ENCODE measurements at regions not wholly inside any gene's neighbourhood (a gene's known extent, or its start where the extent isn't known, plus 50 kb on each side); places are given as distances from the start of the nearest gene placed in this dataset.
"Not testable (repeated sequence)": the region's sequence is repeated elsewhere in the genome, so short reads cannot be mapped to it uniquely, and the experiment has no call there.

- not testable (repeated sequence) for TF ChIP-seq POLR2A (IDR thresholded peaks at IDR 0.05; ENCODE audit: low read depth, low read length); POLR2AphosphoS5 (IDR thresholded peaks at IDR 0.05; ENCODE audit: low read depth, low read length); TAF1 (IDR thresholded peaks at IDR 0.05; ENCODE audit: low read depth, low read length); PAX5 (IDR thresholded peaks at IDR 0.05; ENCODE audit: insufficient read depth, low read length, severe bottlenecking); SPI1 (IDR thresholded peaks at IDR 0.05; ENCODE audit: low read depth, low read length)
Observed at GRCh38 chr10:47670857-47671256, 92.5 kb downstream of the SYT15B start.

Measured in GM12891 (cell line).